GM23248 (cell line): ENCODE measurements at regions not wholly inside any gene's neighbourhood (a gene's known extent, or its start where the extent isn't known, plus 50 kb on each side); places are given as distances from the start of the nearest gene placed in this dataset.

Experiments used
- DNase-seq: peaks from one replicate; pipeline ENCODE4 v3.0.0-alpha.2; 2015
- H2AFZ ChIP-seq: fragments of 200-600 bp; sonication (generic); 2 replicates; pipeline ENCODE4 v1.6.1; 2016; ENCODE audit warnings: antibody characterized with exemption
- H3F3A ChIP-seq: fragments of 200-600 bp; sonication (generic); 2 replicates; pipeline ENCODE4 v1.6.1; 2016; ENCODE audit warnings: mild to moderate bottlenecking, antibody characterized with exemption, mixed run types; ENCODE audit not compliant: insufficient read depth
- H3K27ac ChIP-seq: fragments of 200-600 bp; sonication (generic); 2 replicates; pipeline ENCODE4 v1.5.1; 2016; ENCODE audit warnings: mild to moderate bottlenecking
- H3K27me3 ChIP-seq: fragments of 200-600 bp; sonication (generic); replicated peaks from 2 replicates; pipeline ENCODE4 v1.6.1; 2016; ENCODE audit warnings: mild to moderate bottlenecking; ENCODE audit not compliant: insufficient read depth
- H3K36me3 ChIP-seq: fragments of 200-600 bp; sonication (generic); 2 replicates; pipeline ENCODE4 v1.6.1; 2016; ENCODE audit warnings: low read depth, mild to moderate bottlenecking
- H3K4me1 ChIP-seq: fragments of 200-600 bp; sonication (generic); 2 replicates; pipeline ENCODE4 v1.6.1; 2016; ENCODE audit warnings: mild to moderate bottlenecking; ENCODE audit not compliant: insufficient read depth
- H3K4me2 ChIP-seq: fragments of 200-600 bp; sonication (generic); one replicate; pipeline ENCODE4 v1.6.1; 2016; ENCODE audit warnings: mild to moderate bottlenecking; ENCODE audit not compliant: unreplicated experiment
- H3K4me3 ChIP-seq: fragments of 200-600 bp; sonication (generic); 2 replicates; pipeline ENCODE4 v1.5.1; 2016; ENCODE audit warnings: mild to moderate bottlenecking
- H3K79me2 ChIP-seq: fragments of 200-600 bp; sonication (generic); 2 replicates; pipeline ENCODE4 v1.6.1; 2016; ENCODE audit warnings: mild to moderate bottlenecking; ENCODE audit not compliant: insufficient read depth
- H3K9ac ChIP-seq: fragments of 200-600 bp; sonication (generic); 2 replicates; pipeline ENCODE4 v1.6.1; 2016; ENCODE audit warnings: mild to moderate bottlenecking
- H3K9me2 ChIP-seq: fragments of 200-600 bp; sonication (generic); 2 replicates; pipeline ENCODE4 v1.6.1; 2016; ENCODE audit warnings: mixed run types, mild to moderate bottlenecking, moderate library complexity; ENCODE audit not compliant: insufficient read depth
- H3K9me3 ChIP-seq: fragments of 200-600 bp; sonication (generic); one replicate; pipeline ENCODE4 v1.6.1; 2017; ENCODE audit warnings: low read depth
- H4K20me1 ChIP-seq: fragments of 200-600 bp; sonication (generic); 2 replicates; pipeline ENCODE4 v1.6.0; 2016; ENCODE audit not compliant: insufficient read depth
- EZH2 ChIP-seq: fragments of 200-600 bp; sonication (generic); IDR thresholded peaks from 2 replicates; pipeline ENCODE4 v1.6.1; 2018; ENCODE audit warnings: antibody characterized with exemption, mild to moderate bottlenecking; ENCODE audit not compliant: insufficient read depth, poor library complexity, severe bottlenecking
- EZH2phosphoT487 ChIP-seq: fragments of 200-600 bp; sonication (generic); IDR thresholded peaks from 2 replicates; pipeline ENCODE4 v1.6.1; 2018; ENCODE audit warnings: antibody characterized with exemption, moderate library complexity, mild to moderate bottlenecking, low read depth; ENCODE audit not compliant: insufficient read depth
- WGBS, 2 experiments: methylation state at CpG; one replicate each; pipeline ENCODE4 v1.1.6; 2015 to 2017; ENCODE audit warnings: low lambda C conversion rate in 2 of 2, low coverage in 1 of 2; ENCODE audit errors: missing lambda C conversion rate in 2 of 2; 5-methylcytosine and 5-hydroxymethylcytosine counted together
- in situ Hi-C: fragments of 300-500 bp; cut with MboI; formaldehyde crosslinking; loops from 2 replicates; pipeline ENCODE4 v1.15.0; 2020

GRCh38 chr2:126796931-126797621 lies 101.6 kb upstream of the TEX51 start:
- Histone ChIP-seq H3K79me2 (no peaks in the 10 kb centered on the region), H3K4me1 (no peaks in the 10 kb centered on the region), H4K20me1 (no peaks in the 10 kb centered on the region), H3K36me3 (no peaks in the 10 kb centered on the region), H3K27ac (no peak overlapping the region), H3K9ac (no peak overlapping the region), H3K9me2 (no peaks in the 10 kb centered on the region), H2AFZ (no peak overlapping the region), H3K27me3 (no peaks in the 10 kb centered on the region), H3K9me3 (no peaks in the 10 kb centered on the region), H3K4me3 (no peak overlapping the region), H3F3A (no peaks in the 10 kb centered on the region), H3K4me2 (no peak overlapping the region)
- no peak for DNase-seq
- in situ Hi-C loops, result no loop called here
- TF ChIP-seq EZH2phosphoT487 (no peak), EZH2 (no peak)
- WGBS, 2 experiments, result 57 to 60% methylated on average over 14 of the region's 14 CpGs

- Histone ChIP-seq H3K9me2 (no peaks in the 10 kb centered on the region), H3K27ac (no peak overlapping the region), H3K4me3 (no peak overlapping the region), H3K4me1 (no peaks in the 10 kb centered on the region), H3K9ac (no peak overlapping the region), H3F3A (no peaks in the 10 kb centered on the region), H3K4me2 (no peak overlapping the region), H4K20me1 (no peaks in the 10 kb centered on the region), H3K9me3 (no peaks in the 10 kb centered on the region), H2AFZ (no peak overlapping the region), H3K36me3 (no peaks in the 10 kb centered on the region), H3K27me3 (no peaks in the 10 kb centered on the region; the same call in 1 of the 2 replicates), H3K79me2 (no peaks in the 10 kb centered on the region)
- 57 to 58% methylated on average over 12 to 13 of the region's 13 CpGs for WGBS, 2 experiments
- no peak for DNase-seq
- TF ChIP-seq EZH2 (no peak), EZH2phosphoT487 (no peak)
- in situ Hi-C loops, result no loop called here
Observed at GRCh38 chr2:126797622-126798275, 100.9 kb upstream of the TEX51 start.

GRCh38 chr2:126798276-126799140 lies 100.2 kb upstream of the TEX51 start:
- Histone ChIP-seq H3K27ac (no peak overlapping the region), H3K4me2 (no peak overlapping the region), H3K79me2 (no peaks in the 10 kb centered on the region), H3K9me2 (no peaks in the 10 kb centered on the region), H4K20me1 (no peaks in the 10 kb centered on the region), H3K27me3 (no peaks in the 10 kb centered on the region; the same call in 1 of the 2 replicates), H3F3A (no peaks in the 10 kb centered on the region), H3K36me3 (no peaks in the 10 kb centered on the region), H2AFZ (no peak overlapping the region), H3K9me3 (no peaks in the 10 kb centered on the region), H3K9ac (no peak overlapping the region), H3K4me3 (no peak overlapping the region), H3K4me1 (no peaks in the 10 kb centered on the region)
- 25 to 30% methylated on average over 9 of the region's 9 CpGs for WGBS, 2 experiments
- no peak for DNase-seq
- in situ Hi-C loops, result no loop called here
- TF ChIP-seq EZH2 (no peak), EZH2phosphoT487 (no peak)

DNA sequence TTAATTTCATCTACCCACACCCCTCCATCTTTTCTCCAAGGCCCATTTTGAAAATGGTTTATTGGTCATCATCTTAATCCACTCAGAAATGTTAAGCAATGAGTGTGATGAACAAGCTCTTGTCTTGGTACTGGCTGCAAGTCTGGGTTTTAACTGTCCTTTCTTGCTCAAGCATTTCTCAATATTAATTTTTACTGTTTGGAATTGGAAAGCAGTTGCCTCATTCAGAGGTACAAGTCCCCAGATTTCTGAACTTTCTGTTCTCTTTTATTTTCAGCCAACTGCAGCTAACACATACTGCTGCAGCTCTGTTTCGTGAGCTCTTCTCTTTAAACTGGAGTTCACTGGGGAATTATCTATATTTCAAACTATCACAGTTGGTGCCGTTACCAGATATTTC lies 99.4 kb upstream of the TEX51 start:
- H3K27ac ChIP-seq, result no peak overlapping the region
- H3K36me3 ChIP-seq, result no peaks in the 10 kb centered on the region
- no peaks in the 10 kb centered on the region for H3K79me2 ChIP-seq
- H3K9me2 ChIP-seq, result no peaks in the 10 kb centered on the region
- no peak overlapping the region for H3K4me2 ChIP-seq
- H3K4me1 ChIP-seq, result no peaks in the 10 kb centered on the region
- no peak overlapping the region for H2AFZ ChIP-seq
- H3F3A ChIP-seq, result no peaks in the 10 kb centered on the region
- H3K27me3 ChIP-seq, result no peaks in the 10 kb centered on the region; the same call in 1 of the 2 replicates
- no peak overlapping the region for H3K9ac ChIP-seq
- no peaks in the 10 kb centered on the region for H3K9me3 ChIP-seq
- in situ Hi-C loops, result no loop called here
- DNase-seq, result no peak
- H3K4me3 ChIP-seq, result no peak overlapping the region
- TF ChIP-seq EZH2phosphoT487 (no peak), EZH2 (no peak)
- no peaks in the 10 kb centered on the region for H4K20me1 ChIP-seq
- 1 to 6% methylated on average over 2 of the region's 2 CpGs for WGBS, 2 experiments
